SK-N-SH (cell line): ENCODE measurements at regions not wholly inside any gene's neighbourhood (a gene's known extent, or its start where the extent isn't known, plus 50 kb on each side); places are given as distances from the start of the nearest gene placed in this dataset.

Experiments used
- CTCF ChIA-PET: fragments of 300-600, 350-600 bp; formaldehyde crosslinking; extraction: SDS; loops from one replicate; lab custom pipeline; 2021; lab: Yijun Ruan, JAX
- POLR2A ChIA-PET: fragments of 350-600 bp; sonication (Branson Sonifier 250); formaldehyde crosslinking; extraction: SDS; loops from one replicate; lab custom pipeline; 2020; ENCODE audit warnings: antibody characterized with exemption, inconsistent platforms; lab: Yijun Ruan, JAX
- DNase-seq: peaks from one replicate; pipeline ENCODE4 v3.0.0; 2012
- H2AFZ ChIP-seq: fragments of 200-600 bp; sonication (generic); 2 replicates; pipeline ENCODE4 v1.8.1; 2016; ENCODE audit warnings: antibody characterized with exemption, mild to moderate bottlenecking, low read depth
- H3F3A ChIP-seq: fragments of 200-600 bp; sonication (generic); replicated peaks from 2 replicates; pipeline ENCODE3; 2016; ENCODE audit warnings: antibody characterized with exemption, mild to moderate bottlenecking; ENCODE audit not compliant: insufficient read depth
- H3K27ac ChIP-seq, 2 experiments: fragments of 200-500 bp in 1 of 2; fragments of 200-600 bp in 1 of 2; sonication (Bioruptor generic) in 1 of 2; sonication (generic), shearing (Covaris generic) in 1 of 2; 2 replicates each; pipeline versions ENCODE4 v1.5.1 to v1.6.1; 2014 to 2016; ENCODE audit warnings: low read depth in 2 of 2, inconsistent platforms in 1 of 2, low read length in 1 of 2, mild to moderate bottlenecking in 1 of 2, mixed read lengths in 1 of 2
- H3K27me3 ChIP-seq: fragments of 200-600 bp; sonication (generic), shearing (Covaris generic); 2 replicates; pipeline ENCODE4 v1.6.1; 2016; ENCODE audit warnings: mixed run types; ENCODE audit not compliant: insufficient read depth
- H3K36me3 ChIP-seq, 2 experiments: fragments of 200-500 bp in 1 of 2; fragments of 200-600 bp in 1 of 2; sonication (Bioruptor generic) in 1 of 2; sonication (generic) in 1 of 2; replicated peaks in 1 of 2; 2 replicates each; pipeline versions ENCODE3 to v1.5.1; 2014 to 2016; ENCODE audit warnings: low read length in 1 of 2, mild to moderate bottlenecking in 1 of 2; ENCODE audit not compliant: insufficient read depth in 2 of 2, control insufficient read depth in 1 of 2
- H3K4me1 ChIP-seq, 2 experiments: fragments of 200-500 bp in 1 of 2; fragments of 200-600 bp in 1 of 2; sonication (Bioruptor generic) in 1 of 2; sonication (generic), shearing (Covaris generic) in 1 of 2; 2 replicates each; pipeline versions ENCODE4 v1.5.1 to v1.6.1; 2014 to 2016; ENCODE audit warnings: low read depth in 1 of 2, low read length in 1 of 2, mixed run types in 1 of 2; ENCODE audit not compliant: insufficient read depth in 2 of 2, control insufficient read depth in 1 of 2
- H3K4me2 ChIP-seq: fragments of 200-600 bp; sonication (generic), shearing (Covaris generic); 2 replicates; pipeline ENCODE4 v1.6.1; 2017; ENCODE audit warnings: mixed run types
- H3K4me3 ChIP-seq, 2 experiments: fragments of 200-500 bp in 1 of 2; fragments of 200-600 bp in 1 of 2; sonication (Bioruptor generic) in 1 of 2; sonication (generic), shearing (Covaris generic) in 1 of 2; 2 replicates each; pipeline versions ENCODE4 v1.5.1 to v1.8.1; 2014 to 2016; ENCODE audit warnings: low read depth in 2 of 2, inconsistent platforms in 1 of 2, low read length in 1 of 2, mild to moderate bottlenecking in 1 of 2, mixed read lengths in 1 of 2, moderate library complexity in 1 of 2
- H3K79me2 ChIP-seq: fragments of 200-600 bp; sonication (generic); 2 replicates; pipeline ENCODE4 v1.8.1; 2017; ENCODE audit warnings: mild to moderate bottlenecking; ENCODE audit not compliant: insufficient read depth
- H3K9ac ChIP-seq: fragments of 200-600 bp; sonication (generic); 2 replicates; pipeline ENCODE4 v1.6.1; 2017; ENCODE audit warnings: mixed run types
- H3K9me2 ChIP-seq: fragments of 200-600 bp; sonication (generic); 2 replicates; pipeline ENCODE4 v1.6.1; 2017; ENCODE audit warnings: mixed run types
- H3K9me3 ChIP-seq: fragments of 200-600 bp; sonication (generic); 2 replicates; pipeline ENCODE4 v1.6.1; 2017; ENCODE audit warnings: mixed run types, mild to moderate bottlenecking, moderate library complexity
- H4K20me1 ChIP-seq: fragments of 200-600 bp; sonication (generic); 2 replicates; pipeline ENCODE4 v1.6.1; 2017; ENCODE audit warnings: mild to moderate bottlenecking, mixed run types; ENCODE audit not compliant: insufficient read depth
- CHD2 ChIP-seq: fragments of 150-350 bp; IDR thresholded peaks from 2 replicates; pipeline ENCODE4 v1.6.1; 2018; ENCODE audit warnings: low read length; ENCODE audit not compliant: partially characterized antibody
- CTCF ChIP-seq: fragments of 200-600 bp; sonication (generic); IDR thresholded peaks from 2 replicates; pipeline ENCODE4 v1.6.1; 2017; ENCODE audit warnings: antibody characterized with exemption, mild to moderate bottlenecking, moderate library complexity
- ELF1 ChIP-seq: IDR thresholded peaks from 2 replicates; pipeline ENCODE4 v1.4.0; 2012
- EP300 ChIP-seq, 2 experiments: IDR thresholded peaks; 2 replicates each; pipeline versions ENCODE4 v1.4.0 to v1.6.1; 2012; ENCODE audit warnings: borderline replicate concordance in 1 of 2, low read depth in 1 of 2, low read length in 1 of 2
- GABPA ChIP-seq: IDR thresholded peaks from 2 replicates; pipeline ENCODE4 v1.4.0; 2012; ENCODE audit warnings: low read depth, mild to moderate bottlenecking
- NRF1 ChIP-seq: IDR thresholded peaks from 2 replicates; pipeline ENCODE4 v1.6.1; 2012; ENCODE audit warnings: low read depth, mild to moderate bottlenecking, low read length
- RAD21 ChIP-seq: IDR thresholded peaks from 2 replicates; pipeline ENCODE4 v1.6.1; 2012; ENCODE audit warnings: mild to moderate bottlenecking, low read length
- RFX5 ChIP-seq: IDR thresholded peaks from 2 replicates; pipeline ENCODE4 v1.6.1; 2012; ENCODE audit warnings: mild to moderate bottlenecking, improper control_type of control experiment, low read length
- SIN3A ChIP-seq: IDR thresholded peaks from 2 replicates; pipeline ENCODE4 v1.6.1; 2012; ENCODE audit warnings: low read depth, mild to moderate bottlenecking, low read length, moderate library complexity, borderline replicate concordance
- TAF1 ChIP-seq: IDR thresholded peaks from 2 replicates; pipeline ENCODE4 v1.6.1; 2012; ENCODE audit warnings: low read depth, mild to moderate bottlenecking, low read length, moderate library complexity, borderline replicate concordance
- ZBTB33 ChIP-seq: IDR thresholded peaks from 2 replicates; pipeline ENCODE4 v1.4.0; 2012; ENCODE audit warnings: low read depth, borderline replicate concordance
- WGBS: methylation state at CpG from one replicate; pipeline ENCODE4 v1.1.6; 2017; ENCODE audit warnings: low lambda C conversion rate; 5-methylcytosine and 5-hydroxymethylcytosine counted together
- TF ChIP-seq, protein P1 (sequence below): fragments of 150-350 bp; IDR thresholded peaks from 2 replicates; pipeline ENCODE4 v1.6.1; 2016; ENCODE audit warnings: mild to moderate bottlenecking, low read depth, low read length

GRCh38 chr6:141174932-141175331 lies 957.8 kb upstream of the GJE1 start:
- Histone ChIP-seq H2AFZ (no peak overlapping the region), H3F3A (no peaks in the 10 kb centered on the region), H3K9me2 (no peaks in the 10 kb centered on the region), H4K20me1 (no peaks in the 10 kb centered on the region), H3K27ac (no peak overlapping the region), H3K36me3 (no peaks in the 10 kb centered on the region), H3K4me3 (no peak overlapping the region), H3K79me2 (no peaks in the 10 kb centered on the region), H3K4me1 (no peaks in the 10 kb centered on the region; a peak in 1 of 4 replicates), H3K27me3 (no peaks in the 10 kb centered on the region), H3K9me3 (no peaks in the 10 kb centered on the region), H3K9ac (no peak overlapping the region), H3K4me2 (no peak overlapping the region)
- ChIA-PET CTCF (no interaction called here), POLR2A (no interaction called here)
- TF ChIP-seq TAF1 (no peak), SIN3A (no peak), RFX5 (no peak), RAD21 (no peak), ZBTB33 (no peak), EP300 (IDR thresholded peaks at IDR 0.05; ENCODE audit: borderline replicate concordance in 1 of 2, low read depth in 1 of 2, low read length in 1 of 2) (no peak), CTCF (no peak), NRF1 (no peak), GABPA (no peak)
- TF ChIP-seq, protein P1, sequence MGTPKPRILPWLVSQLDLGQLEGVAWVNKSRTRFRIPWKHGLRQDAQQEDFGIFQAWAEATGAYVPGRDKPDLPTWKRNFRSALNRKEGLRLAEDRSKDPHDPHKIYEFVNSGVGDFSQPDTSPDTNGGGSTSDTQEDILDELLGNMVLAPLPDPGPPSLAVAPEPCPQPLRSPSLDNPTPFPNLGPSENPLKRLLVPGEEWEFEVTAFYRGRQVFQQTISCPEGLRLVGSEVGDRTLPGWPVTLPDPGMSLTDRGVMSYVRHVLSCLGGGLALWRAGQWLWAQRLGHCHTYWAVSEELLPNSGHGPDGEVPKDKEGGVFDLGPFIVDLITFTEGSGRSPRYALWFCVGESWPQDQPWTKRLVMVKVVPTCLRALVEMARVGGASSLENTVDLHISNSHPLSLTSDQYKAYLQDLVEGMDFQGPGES = no peak
- DNase-seq = no peak
- 32% methylated on average over 7 of the region's 18 CpGs for WGBS

DNA sequence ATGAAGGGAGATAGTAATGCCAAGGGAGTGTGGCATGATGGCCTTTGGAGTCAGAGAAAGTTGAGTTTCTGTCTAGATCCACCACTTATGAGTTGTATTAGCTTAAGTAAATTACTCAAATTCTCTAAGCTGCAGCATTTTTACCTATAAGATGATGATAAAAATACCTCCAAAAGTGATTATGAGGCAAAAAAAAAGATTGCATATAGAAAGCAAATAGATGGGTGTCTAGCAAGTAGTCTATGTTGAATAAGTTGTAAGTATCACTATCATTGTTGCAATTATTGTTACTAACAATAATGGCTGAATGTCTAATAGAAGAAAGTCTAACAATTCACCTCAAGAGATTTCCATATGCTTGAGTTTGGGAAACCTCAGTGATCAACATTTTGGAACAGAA lies 959.2 kb upstream of the GJE1 start:
- Histone ChIP-seq H3K9me2 (no peaks in the 10 kb centered on the region), H3K9ac (no peak overlapping the region), H2AFZ (no peak overlapping the region), H3K4me3 (no peak overlapping the region)
- POLR2A ChIA-PET = no interaction called here
- DNase-seq = no peak
- TF ChIP-seq CHD2 (no peak), ELF1 (no peak)
- TF ChIP-seq, all 33 proteins: peak for 0
- CTCF ChIA-PET = no interaction called here
- Histone ChIP-seq H3K4me2 (no peak overlapping the region), H3K27ac (no peak overlapping the region), H3K27me3 (peaks cover 2% of the 10 kb centered on the region; the same call in 1 of the 2 replicates), H3K4me1 (peaks cover 0 to 5% of the 10 kb centered on the region in 2 experiments; a peak in 1 of 4 replicates), H3K9me3 (no peaks in the 10 kb centered on the region), H3K36me3 (no peaks in the 10 kb centered on the region), H3K79me2 (no peaks in the 10 kb centered on the region), H3F3A (no peaks in the 10 kb centered on the region), H4K20me1 (no peaks in the 10 kb centered on the region)
